ENCODE measurements at regions not wholly inside any gene's neighbourhood (a gene's known extent, or its start where the extent isn't known, plus 50 kb on each side); places are given as distances from the start of the nearest gene placed in this dataset.

- TF ChIP-seq CTCF (conservative IDR thresholded peaks at IDR 0.05; ENCODE audit: low read length) (no peak), EZH2phosphoT487 (IDR thresholded peaks at IDR 0.05; ENCODE audit: borderline replicate concordance) (no peak)
Observed at GRCh38 chr9:32161209-32161608, 223.2 kb upstream of the ACO1 start.

Measured in Loucy (cell line).